ENCODE measurements at regions not wholly inside any gene's neighbourhood (a gene's known extent, or its start where the extent isn't known, plus 50 kb on each side); places are given as distances from the start of the nearest gene placed in this dataset.

DNA sequence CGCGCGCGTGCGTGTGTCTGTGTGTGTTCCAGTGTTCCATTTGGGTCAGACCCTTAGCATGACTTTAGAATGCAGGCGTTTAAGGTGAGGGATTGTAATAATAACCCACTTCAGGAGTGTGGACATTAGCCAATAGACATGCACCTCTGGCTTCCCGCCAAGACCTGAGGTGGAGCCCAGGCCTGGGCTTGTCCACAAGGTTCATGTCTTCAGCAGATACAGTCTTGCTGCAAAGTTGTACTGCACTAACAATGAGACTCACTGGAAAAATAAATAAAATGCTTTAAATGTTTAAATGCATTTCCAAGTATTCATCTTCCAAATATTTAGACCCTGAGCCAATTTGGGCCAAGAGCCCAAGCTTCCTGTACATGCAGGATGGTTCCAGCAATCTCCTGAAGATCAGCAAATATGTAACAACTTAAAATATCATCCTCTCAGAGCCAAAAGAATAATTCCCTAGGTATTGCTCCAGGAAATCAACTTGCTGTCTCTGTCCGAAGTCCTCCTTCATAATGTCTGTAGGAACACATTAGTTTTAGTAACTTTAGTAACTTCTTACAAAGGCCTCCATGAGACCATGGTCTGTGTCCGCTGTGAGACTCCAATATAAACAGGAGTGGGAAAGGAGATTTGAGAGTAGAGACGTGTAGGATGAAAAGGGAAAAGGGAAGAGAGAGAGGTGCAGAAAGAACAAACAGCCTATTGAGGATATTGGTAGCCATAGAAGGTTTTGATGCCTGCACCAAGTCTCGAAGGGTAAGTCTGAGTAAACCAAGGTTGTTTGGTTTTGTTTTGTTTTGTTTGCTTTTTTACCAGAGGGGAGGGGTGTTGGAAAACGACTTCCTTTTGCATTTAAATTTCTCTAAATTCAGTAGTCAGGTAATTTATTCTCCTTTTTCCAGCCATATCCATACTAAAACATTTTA is 98.5 kb upstream of the KLF3 start:
- TF ChIP-seq POLR2A (IDR thresholded peaks at IDR 0.05; ENCODE audit: low read depth, low read length): no peak
- DNase-seq (ENCODE audit: insufficient read length, low spot score) (no peak), FAIRE-seq (no peak)

DNA sequence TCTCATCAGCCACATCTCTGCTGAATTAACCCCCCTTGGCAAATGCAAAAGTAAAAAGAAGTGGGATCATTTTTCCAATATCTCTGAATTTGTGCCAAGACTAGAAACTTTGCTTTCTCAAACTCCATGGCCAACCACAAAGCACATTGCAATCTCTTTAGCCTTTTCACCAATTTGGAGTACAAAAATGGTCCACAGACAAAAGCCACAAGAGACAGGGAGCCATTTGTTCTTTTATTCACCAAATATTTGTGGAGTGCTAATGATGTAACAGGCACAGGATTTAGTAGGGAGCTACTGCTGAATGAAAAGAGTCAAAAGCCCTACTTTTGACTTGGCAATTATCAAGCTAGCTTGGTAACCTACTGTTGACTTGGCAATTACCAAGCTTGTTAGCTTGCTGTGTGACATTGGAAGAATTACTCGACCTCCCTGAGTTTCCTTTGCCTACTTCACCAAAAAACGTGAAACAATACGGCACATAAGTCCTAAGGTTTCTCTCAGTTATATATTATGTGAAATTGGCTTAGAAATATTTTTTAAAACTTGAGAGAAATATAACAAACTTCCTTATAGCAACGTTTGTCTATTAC is 97.1 kb upstream of the KLF3 start:
- no peak for DNase-seq (ENCODE audit: insufficient read length, low spot score)
- no peak for TF ChIP-seq POLR2A (IDR thresholded peaks at IDR 0.05; ENCODE audit: low read depth, low read length)
- FAIRE-seq: no peak

DNA sequence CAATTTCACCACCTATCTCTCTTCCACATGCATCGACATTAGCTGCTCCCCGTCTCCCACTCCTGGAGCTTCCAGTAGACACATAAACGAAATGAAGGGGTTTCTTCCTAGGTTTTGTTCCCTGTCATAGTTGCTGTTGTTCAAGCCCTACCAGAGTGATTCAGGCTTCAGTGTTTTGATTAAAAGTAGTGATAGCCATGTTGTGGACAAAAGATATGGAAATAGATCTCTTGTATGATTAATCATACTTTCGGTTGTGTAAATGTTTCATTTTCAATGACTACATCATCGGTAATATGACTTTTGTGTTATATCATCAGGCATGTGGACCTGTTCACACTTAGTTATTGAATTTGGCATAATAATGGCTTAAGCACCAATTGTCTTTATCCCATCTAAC is 96.5 kb upstream of the KLF3 start:
- no peak for FAIRE-seq
- no peak for TF ChIP-seq POLR2A (IDR thresholded peaks at IDR 0.05; ENCODE audit: low read depth, low read length)
- no peak for DNase-seq (ENCODE audit: insufficient read length, low spot score)

DNA sequence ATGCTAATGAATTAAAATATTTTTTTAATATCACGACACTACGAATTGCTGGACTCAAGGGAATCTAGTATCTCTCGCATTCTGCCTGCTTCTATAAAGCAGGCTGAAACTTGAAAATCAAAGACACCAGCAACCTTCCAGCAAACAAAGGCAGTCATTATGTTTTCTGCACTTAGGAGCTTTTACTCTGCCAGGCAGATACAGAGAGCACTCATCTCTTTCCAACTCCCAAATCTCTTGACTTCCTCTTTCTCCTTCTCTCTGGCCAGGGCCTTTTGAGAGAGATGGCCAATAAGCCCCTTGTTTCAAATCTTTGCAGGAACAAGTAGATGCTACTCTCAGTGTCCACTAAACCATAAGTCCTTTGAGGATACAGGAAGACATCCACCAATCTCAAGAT is 95.2 kb upstream of the KLF3 start:
- no peak for DNase-seq (ENCODE audit: insufficient read length, low spot score)
- no peak for TF ChIP-seq POLR2A (IDR thresholded peaks at IDR 0.05; ENCODE audit: low read depth, low read length)
- no peak for FAIRE-seq

DNA sequence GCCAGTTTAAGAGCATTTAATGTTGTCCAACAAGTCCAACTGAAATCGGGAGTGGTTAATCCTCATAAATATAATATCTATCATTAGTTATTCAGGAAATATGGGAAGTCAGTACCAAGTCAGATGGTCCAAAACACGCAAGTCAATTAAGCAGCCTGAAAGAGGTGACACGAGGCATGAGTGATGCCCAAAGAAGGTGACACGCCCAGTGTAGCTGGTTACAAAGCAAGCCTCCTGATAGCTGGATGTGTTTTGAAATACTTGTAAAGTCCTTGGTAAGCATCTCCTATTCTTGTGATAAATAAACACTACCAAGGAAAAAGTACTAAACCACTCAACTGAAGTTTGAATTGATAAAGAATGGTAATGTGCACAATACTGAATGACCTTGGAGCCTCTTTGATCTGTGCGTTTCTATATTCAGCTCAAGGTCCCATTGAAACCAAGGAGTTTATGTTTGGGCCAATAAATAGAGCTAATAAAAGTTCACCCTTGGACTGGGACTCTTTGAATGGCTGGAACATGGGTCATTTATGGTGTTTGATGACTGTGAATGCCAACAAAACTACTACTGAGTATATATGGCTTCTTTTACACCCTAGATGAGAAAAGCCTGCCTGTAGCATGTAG is 93.2 kb upstream of the KLF3 start:
- DNase-seq (ENCODE audit: insufficient read length, low spot score) (no peak), FAIRE-seq (no peak)
- TF ChIP-seq POLR2A (IDR thresholded peaks at IDR 0.05; ENCODE audit: low read depth, low read length): no peak

DNA sequence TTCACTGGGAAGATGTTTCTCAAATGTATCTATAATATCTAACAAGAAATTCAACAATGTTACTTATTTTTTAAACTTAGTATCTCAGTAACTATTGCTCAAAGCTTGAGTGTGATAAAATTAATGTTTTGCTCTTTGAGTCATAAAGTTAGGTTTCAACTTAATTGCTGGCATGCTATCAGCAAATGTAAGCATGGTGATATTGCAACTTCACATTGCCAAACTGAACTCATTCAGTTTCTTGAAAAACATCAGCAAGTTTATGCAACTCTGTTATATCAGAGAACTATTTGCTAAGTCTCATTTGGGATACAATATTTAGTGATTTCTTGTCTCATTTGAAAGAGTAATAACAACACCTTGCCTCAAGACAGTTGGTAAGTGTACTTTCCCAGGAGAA is 91.2 kb upstream of the KLF3 start:
- DNase-seq (ENCODE audit: insufficient read length, low spot score): no peak
- no peak for FAIRE-seq
- TF ChIP-seq POLR2A (IDR thresholded peaks at IDR 0.05; ENCODE audit: low read depth, low read length): no peak

DNA sequence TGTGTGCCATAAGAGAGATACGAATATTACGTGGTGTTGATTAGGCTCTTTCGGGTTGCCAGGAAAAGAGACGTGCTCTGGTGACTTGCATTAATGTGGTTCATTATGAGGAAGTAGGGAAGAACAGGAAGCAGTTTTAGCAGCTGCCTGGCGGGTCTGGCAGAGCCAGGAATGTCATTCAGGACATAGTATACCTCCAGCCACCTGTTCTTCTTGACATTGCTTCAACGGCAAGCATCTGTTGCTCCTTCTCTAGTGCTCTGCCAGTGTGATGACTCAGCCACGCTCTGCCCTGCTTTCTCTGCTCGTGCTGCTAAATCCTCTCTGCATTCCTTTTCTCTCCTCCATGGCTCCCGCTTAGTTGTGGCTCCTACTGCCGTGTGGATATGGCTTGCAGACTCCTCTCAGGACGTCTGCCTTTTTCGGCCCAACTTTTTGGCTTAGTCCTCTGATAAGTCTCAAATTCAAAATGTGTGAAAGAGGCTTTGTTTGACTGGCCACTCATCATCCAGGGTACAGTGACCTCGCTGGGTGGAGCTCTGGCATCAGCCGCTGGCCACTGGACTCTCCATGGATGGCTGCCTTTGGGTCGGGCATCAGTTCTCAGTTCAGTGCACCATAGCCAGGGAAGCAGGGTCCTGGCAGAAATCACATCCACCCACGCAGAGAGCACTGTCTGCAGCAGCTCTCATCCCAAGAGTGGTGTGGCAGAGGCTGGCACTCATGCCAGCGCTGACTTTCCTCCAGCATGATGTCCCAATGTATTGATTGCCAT is 89.3 kb upstream of the KLF3 start:
- TF ChIP-seq POLR2A (IDR thresholded peaks at IDR 0.05; ENCODE audit: low read depth, low read length): no peak
- DNase-seq (ENCODE audit: insufficient read length, low spot score): no peak
- FAIRE-seq: no peak

DNA sequence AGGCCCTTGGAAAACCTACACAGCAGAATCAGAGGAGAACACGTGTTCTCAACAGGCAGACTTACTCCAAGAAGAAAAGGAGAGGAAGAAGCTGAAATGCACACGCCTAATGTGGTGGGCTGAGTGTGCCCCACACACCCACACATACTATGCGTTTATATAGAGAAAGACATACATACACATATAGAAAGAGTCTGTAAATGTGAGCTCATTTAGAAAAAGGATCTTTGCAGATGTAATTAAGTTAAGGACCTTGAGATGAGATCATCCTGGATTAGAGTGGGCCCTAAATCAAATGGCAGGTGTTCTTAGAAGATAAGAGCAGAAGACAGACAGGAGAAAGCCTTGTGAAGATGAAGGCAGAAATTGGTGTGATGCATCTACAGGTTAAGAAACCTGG is 87.2 kb upstream of the KLF3 start:
- FAIRE-seq (no peak), DNase-seq (ENCODE audit: insufficient read length, low spot score) (no peak)
- no peak for TF ChIP-seq POLR2A (IDR thresholded peaks at IDR 0.05; ENCODE audit: low read depth, low read length)

DNA sequence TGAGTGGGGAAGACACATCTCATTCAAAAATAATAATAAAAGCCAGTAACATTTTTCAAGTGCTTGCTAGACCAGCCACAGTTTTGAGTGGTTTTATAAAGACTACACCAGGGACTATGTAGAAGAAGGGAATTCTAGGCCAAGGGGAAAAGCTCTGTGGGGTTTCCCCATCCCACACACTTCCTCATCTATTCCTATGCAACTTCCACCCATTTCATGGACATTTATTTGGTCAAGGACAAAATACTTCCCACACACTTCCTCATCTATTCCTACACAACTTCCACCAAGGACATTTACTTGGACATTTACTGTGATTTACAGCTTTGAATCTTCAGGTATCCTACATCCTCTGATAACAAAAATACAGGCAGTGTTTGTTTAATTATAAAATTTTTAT is 86.5 kb upstream of the KLF3 start:
- TF ChIP-seq POLR2A (IDR thresholded peaks at IDR 0.05; ENCODE audit: low read depth, low read length): no peak
- FAIRE-seq: no peak
- DNase-seq (ENCODE audit: insufficient read length, low spot score): no peak

DNA sequence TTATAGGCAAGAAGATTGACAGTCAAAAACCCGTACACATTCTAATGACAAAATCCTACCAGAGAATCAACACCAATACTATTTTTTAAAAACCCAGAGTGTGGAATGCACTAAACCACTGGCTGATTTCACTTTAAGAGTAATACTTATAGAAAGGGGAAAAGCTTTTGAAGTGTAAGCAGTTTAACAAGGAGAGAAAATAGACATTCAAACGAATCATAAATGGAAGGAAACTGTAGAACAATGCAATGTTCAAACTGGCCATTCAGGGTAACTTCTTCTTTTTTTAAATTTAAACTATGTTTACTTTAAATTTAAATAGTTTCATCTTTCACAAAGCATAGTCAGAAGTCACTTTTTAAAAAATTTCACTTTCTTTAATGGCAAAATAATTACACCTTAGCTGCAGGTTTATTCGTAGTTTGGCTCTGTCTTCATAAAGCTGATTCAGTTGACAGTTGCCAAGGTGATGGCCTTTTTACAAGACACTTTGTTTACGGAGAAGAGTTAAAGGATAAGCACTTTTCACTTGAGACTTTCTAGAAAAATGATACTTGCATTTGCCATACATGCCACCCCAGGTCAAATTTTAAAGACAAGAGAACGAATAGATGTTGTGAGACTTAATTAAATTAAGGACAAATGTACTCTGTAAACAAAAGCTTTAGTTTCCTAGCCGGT is 82.4 kb upstream of the KLF3 start:
- DNase-seq (ENCODE audit: insufficient read length, low spot score) (no peak), FAIRE-seq (no peak)
- no peak for TF ChIP-seq POLR2A (IDR thresholded peaks at IDR 0.05; ENCODE audit: low read depth, low read length)

DNA sequence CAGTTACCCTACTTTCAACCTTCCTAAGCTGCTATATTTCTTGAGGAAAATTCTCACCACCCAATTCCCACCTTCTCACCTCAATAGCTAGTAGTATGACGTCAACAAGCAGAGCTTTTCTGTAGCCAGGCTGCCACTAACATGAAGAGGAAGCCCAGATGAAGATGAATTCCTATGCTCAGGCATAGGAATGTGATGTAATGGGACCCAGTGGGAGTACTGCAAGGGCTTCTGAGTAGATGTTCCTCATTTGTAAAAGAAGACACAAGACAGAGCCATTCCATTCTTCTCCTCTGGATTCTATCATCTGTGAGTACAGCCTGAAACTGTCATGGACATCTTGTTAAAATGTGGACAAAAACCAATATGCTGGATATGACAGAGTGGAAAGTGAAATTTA is 81.6 kb upstream of the KLF3 start:
- no peak for TF ChIP-seq POLR2A (IDR thresholded peaks at IDR 0.05; ENCODE audit: low read depth, low read length)
- DNase-seq (ENCODE audit: insufficient read length, low spot score) (no peak), FAIRE-seq (no peak)

DNA sequence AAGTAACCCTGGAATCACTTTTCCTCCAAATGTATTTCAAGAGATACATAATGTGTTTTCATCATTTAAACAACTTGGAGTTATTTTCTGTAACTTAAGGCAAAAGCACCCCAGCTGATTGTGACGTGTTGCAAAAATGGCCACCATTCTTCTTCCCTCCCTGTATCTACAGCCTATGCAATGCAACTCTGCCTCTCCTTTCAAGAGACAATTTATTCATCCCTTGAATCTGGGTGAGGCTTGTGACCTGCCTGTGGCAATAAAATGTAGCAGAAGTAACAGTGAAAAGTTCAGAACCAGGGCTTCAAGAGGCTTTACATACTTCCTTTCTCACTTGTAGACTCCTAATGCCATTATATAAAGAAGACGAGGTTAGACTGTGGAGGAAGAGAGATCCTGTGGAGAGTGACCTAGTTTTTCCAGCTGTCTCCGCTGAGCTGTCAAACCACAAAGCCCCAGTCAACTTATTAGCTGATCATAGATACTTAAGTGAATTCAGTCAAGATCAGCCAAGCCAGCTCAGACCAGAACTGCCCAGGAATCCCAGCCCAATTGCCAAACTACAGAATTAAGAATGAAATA is 81.0 kb upstream of the KLF3 start:
- no peak for TF ChIP-seq POLR2A (IDR thresholded peaks at IDR 0.05; ENCODE audit: low read depth, low read length)
- no peak for DNase-seq (ENCODE audit: insufficient read length, low spot score)
- no peak for FAIRE-seq

DNA sequence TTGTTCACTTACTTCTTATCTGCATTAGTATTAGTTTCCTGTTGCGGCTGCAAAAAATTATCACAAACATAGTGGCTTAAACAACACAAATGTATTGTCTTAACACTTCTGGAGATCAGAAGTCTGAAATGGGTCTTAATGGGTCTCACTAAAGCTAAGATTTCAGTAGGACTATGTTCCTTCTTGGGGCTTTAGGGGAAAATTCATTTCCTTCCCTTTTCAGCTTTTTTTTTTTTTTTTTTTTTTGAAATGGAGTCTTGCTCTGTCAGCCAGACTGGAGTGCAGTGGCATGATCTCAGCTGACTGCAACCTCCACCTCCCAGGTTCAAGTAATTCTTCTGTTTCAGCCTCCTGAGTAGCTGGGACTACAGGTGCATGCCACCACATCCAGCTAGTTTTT is 78.1 kb upstream of the KLF3 start:
- DNase-seq (ENCODE audit: insufficient read length, low spot score) (no peak), FAIRE-seq (no peak)
- TF ChIP-seq POLR2A (IDR thresholded peaks at IDR 0.05; ENCODE audit: low read depth, low read length): no peak

All from H54 (cell line).